Left ventricle myocardium inferior (tissue), 1 donor: ENCODE measurements at regions not wholly inside any gene's neighbourhood (a gene's known extent, or its start where the extent isn't known, plus 50 kb on each side); places are given as distances from the start of the nearest gene placed in this dataset.

Experiments used
- DNase-seq: peaks from one replicate; pipeline ENCODE4 v3.0.0-alpha.2; 2020
- H3K27ac ChIP-seq: fragments of 200-600 bp; replicated peaks from 2 replicates; pipeline ENCODE4 v1.8.0; 2021
- H3K27me3 ChIP-seq: fragments of 200-600 bp; 2 replicates; pipeline ENCODE4 v1.8.0; 2021; ENCODE audit warnings: low read depth
- H3K36me3 ChIP-seq: fragments of 200-600 bp; 2 replicates; pipeline ENCODE4 v1.8.0; 2021
- H3K4me1 ChIP-seq: fragments of 200-600 bp; 2 replicates; pipeline ENCODE4 v1.8.0; 2021
- H3K4me3 ChIP-seq: fragments of 200-600 bp; 2 replicates; pipeline ENCODE4 v1.8.0; 2021; ENCODE audit warnings: mild to moderate bottlenecking, moderate library complexity
- H3K9me3 ChIP-seq: fragments of 200-600 bp; replicated peaks from 2 replicates; pipeline ENCODE4 v1.8.0; 2021
- CTCF ChIP-seq: fragments of 200-600 bp; IDR thresholded peaks from 2 replicates; pipeline ENCODE4 v1.8.0; 2021; ENCODE audit warnings: antibody characterized with exemption, mild to moderate bottlenecking, borderline replicate concordance
- intact Hi-C: fragments of 100-400 bp; cut with micrococcal nuclease; formaldehyde crosslinking; loops from one replicate; pipeline ENCODE4 v1.11.0; 2022
- donor health status: DM: no; HTN: yes; CAD: no; lungs with severe emphysema.

- no peak overlapping the region for H3K27ac ChIP-seq
- H3K36me3 ChIP-seq: no peaks in the 10 kb centered on the region
- DNase-seq: no peak
- no peak overlapping the region for H3K4me3 ChIP-seq
- no peaks in the 10 kb centered on the region for H3K27me3 ChIP-seq
- peaks cover 4% of the 10 kb centered on the region for H3K4me1 ChIP-seq
- no peak for TF ChIP-seq CTCF
- intact Hi-C loops: no loop called here
- H3K9me3 ChIP-seq: no peaks in the 10 kb centered on the region
Observed at GRCh38 chr5:17014686-17015085, 78.6 kb upstream of the MYO10 start.

- no peak overlapping the region for H3K27ac ChIP-seq
- peaks cover 17% of the 10 kb centered on the region for H3K4me1 ChIP-seq
- no peaks in the 10 kb centered on the region for H3K27me3 ChIP-seq
- DNase-seq: no peak
- intact Hi-C loops: no loop called here
- no peaks in the 10 kb centered on the region for H3K9me3 ChIP-seq
- TF ChIP-seq CTCF: no peak
- H3K4me3 ChIP-seq: no peak overlapping the region
- no peaks in the 10 kb centered on the region for H3K36me3 ChIP-seq
Observed at GRCh38 chr5:17018871-17019270, 82.8 kb upstream of the MYO10 start.

GRCh38 chr5:17019324-17019723 lies 83.2 kb upstream of the MYO10 start:
- DNase-seq: no peak
- H3K4me3 ChIP-seq: no peak overlapping the region

GRCh38 chr5:17020678-17021601 lies 84.9 kb upstream of the MYO10 start:
- H3K36me3 ChIP-seq: no peaks in the 10 kb centered on the region
- DNase-seq: no peak
- H3K27ac ChIP-seq: peak overlapping the region; percentile 59
- H3K4me1 ChIP-seq: peaks cover 17% of the 10 kb centered on the region
- no peaks in the 10 kb centered on the region for H3K9me3 ChIP-seq
- no peaks in the 10 kb centered on the region for H3K27me3 ChIP-seq
- intact Hi-C loops: no loop called here
- H3K4me3 ChIP-seq: peak overlapping the region; percentile 41
- no peak for TF ChIP-seq CTCF

More at GRCh38 chr5:17019324-17019723, 83.2 kb upstream of the MYO10 start:
- Histone ChIP-seq H3K4me1 (peaks cover 17% of the 10 kb centered on the region), H3K9me3 (no peaks in the 10 kb centered on the region), H3K36me3 (no peaks in the 10 kb centered on the region), H3K27me3 (no peaks in the 10 kb centered on the region), H3K27ac (no peak overlapping the region)
- TF ChIP-seq CTCF: no peak
- intact Hi-C loops: no loop called here

- intact Hi-C loops: no loop called here
- peak overlapping the region; percentile 59 for H3K27ac ChIP-seq
- no peak for TF ChIP-seq CTCF
Observed at GRCh38 chr5:17021602-17021932, 85.5 kb upstream of the MYO10 start.

More at GRCh38 chr5:17021602-17021932, 85.5 kb upstream of the MYO10 start:
- DNase-seq: no peak
- H3K4me1 ChIP-seq: peaks cover 17% of the 10 kb centered on the region
- H3K36me3 ChIP-seq: no peaks in the 10 kb centered on the region
- no peaks in the 10 kb centered on the region for H3K9me3 ChIP-seq
- H3K4me3 ChIP-seq: no peak overlapping the region
- H3K27me3 ChIP-seq: no peaks in the 10 kb centered on the region
